NCI-H446 (cell line): ENCODE measurements at regions not wholly inside any gene's neighbourhood (a gene's known extent, or its start where the extent isn't known, plus 50 kb on each side); places are given as distances from the start of the nearest gene placed in this dataset.

Experiments
- DNase-seq, 2 experiments: peaks; one replicate each; lab custom pipeline; 2025; lab: John Stamatoyannopoulos, UW

- DNase-seq: no peak
Observed at GRCh38 chr15:94677202-94677790, 445.9 kb downstream of the MCTP2 start.

GRCh38 chr15:94682171-94682570 is 450.8 kb downstream of the MCTP2 start:
- no peak for DNase-seq

GRCh38 chr15:94683902-94684301 is 452.5 kb downstream of the MCTP2 start:
- DNase-seq: no peak

DNA sequence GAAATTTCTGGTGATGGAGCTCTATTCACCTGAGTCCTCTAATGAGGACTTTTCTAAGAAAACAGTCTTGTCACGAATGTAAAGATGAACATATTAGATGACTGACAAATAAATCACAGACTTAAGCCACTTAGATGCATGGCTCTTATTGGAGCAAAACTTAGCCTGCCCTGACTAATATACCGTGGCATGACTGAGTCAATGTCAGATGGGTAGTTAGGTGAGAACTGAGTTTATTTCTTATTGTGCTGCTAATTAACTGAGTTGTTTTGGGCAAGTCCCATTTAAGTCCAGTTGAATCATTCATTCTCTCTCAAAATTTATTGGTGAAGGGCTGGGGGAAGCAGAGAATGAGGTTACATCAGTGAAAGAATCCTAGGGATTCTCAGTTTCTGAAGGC is 459.8 kb downstream of the MCTP2 start:
- no peak for DNase-seq

DNA sequence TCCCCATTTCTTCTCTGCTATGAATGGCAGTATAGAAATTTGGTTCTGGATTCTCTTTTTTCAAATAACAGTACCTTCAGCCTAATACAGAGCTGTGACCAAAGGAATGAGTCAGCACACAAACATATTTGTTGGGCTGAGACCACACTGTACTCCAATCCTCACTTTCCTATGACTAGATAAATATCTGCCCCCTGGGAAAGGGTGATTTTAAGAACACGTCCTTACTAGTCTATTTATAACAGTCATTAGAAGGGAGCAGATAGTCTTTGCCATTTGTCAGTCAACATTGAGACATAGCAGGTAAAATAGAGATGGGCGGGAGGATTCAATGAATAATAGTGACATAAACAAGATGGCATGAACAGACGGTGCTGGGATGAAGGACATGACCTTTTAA is 461.3 kb downstream of the MCTP2 start:
- no peak for DNase-seq

- no peak for DNase-seq
Observed at GRCh38 chr15:94700211-94700610, 468.9 kb downstream of the MCTP2 start.

GRCh38 chr15:94701281-94701985 is 470.1 kb downstream of the MCTP2 start:
- no peak for DNase-seq

DNA sequence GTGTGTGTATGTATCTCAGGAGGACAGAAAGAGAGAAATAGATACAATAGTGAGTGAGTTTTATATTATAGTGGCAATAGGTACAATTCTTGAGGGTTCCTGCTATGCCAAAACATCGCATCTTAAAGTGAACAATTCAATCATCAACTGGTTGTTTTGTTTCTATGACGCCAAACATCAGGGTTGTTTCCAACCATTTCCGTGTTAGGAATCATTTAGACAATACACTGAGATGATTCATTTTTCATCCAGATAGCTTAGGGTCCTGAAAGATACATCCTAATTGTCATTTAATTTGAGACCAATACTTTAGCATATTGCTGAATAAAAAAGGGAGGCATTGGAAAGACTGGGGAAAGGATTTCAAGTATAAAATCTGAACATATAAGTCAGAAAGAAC is 472.2 kb downstream of the MCTP2 start:
- DNase-seq: no peak

- no peak for DNase-seq
Observed at GRCh38 chr15:94704421-94704820, 473.1 kb downstream of the MCTP2 start.

GRCh38 chr15:94704946-94705345 is 473.6 kb downstream of the MCTP2 start:
- no peak for DNase-seq

- DNase-seq: no peak
Observed at GRCh38 chr15:94709319-94709718, 478.0 kb downstream of the MCTP2 start.

GRCh38 chr15:94722024-94722636 is 490.8 kb downstream of the MCTP2 start:
- DNase-seq: no peak

DNA sequence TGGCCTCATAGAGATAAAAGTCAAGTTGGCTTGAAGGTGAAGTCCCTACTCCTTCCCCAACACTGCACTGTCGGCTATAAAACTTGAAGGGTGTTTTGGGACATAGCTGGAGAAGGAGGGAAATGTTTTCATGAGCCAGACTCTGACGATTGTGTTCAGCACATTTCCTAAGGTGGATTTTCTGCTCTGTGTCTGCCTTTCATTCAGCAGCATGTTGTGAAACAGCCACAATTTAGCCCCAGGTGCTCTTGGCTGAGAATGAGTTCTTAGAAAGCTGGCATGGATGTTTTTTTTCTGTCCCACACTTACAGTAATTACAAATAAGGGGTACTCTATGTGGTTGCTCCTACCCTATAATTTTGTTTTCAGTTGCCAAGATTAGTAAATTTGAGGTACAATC is 492.4 kb downstream of the MCTP2 start:
- no peak for DNase-seq

- no peak for DNase-seq
Observed at GRCh38 chr15:94731286-94731685, 499.9 kb downstream of the MCTP2 start.

DNA sequence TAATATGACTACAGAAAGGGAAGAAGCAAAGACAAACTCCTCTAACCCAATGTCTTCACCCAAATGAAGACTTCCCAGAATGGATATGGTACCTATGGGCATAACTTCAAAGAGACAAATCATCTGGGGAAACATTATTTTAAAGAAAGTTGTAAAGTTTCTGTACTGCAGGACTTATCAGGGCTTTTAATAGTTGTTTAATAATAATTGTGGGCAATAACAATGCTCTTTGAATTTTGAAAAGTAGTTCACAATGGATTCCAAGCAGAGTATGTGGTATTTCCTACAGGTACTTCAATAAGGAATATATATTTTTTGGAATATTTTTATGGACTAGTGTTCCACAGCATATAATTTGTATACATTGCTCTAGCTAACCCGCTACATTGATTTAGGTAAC is 503.1 kb downstream of the MCTP2 start:
- DNase-seq: no peak

DNA sequence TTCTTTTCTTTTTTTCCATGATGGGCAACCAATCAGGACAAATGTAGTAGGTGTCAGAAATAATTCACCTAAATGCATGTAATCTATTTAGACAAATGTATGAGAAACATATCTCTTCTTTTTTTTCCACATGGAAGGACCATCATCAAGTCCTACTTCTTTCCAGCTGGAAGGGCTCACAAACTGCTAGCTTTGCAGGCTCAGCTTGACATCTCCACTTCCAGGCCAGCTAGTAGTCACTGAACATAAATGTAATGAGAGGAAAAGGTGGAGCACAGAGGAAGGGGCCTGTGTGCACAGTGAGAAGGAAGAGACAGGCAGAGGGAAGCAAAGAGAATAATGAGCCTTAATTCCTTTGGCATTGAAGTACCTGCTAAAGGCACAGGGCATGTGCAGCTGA is 504.9 kb downstream of the MCTP2 start:
- DNase-seq: no peak

- DNase-seq: no peak
Observed at GRCh38 chr15:94739639-94740038, 508.3 kb downstream of the MCTP2 start.

DNA sequence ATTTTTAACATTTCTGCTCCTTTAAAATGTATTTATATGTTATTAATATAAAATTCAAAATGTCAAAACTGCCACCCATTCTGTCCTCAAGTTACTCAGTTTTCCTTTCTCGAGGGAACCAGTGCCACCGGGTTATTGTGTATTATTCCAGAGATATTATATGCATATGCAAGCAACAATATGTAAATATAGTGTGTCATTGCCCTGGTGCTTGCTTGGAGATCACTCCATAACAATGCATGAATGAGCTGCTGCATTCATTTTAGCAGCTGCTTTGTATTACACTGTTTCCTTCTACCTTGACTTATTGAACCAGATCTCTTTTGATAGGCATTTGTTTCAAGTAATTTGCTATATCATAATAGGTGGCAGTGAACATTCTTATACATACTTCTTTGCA is 509.1 kb downstream of the MCTP2 start:
- DNase-seq: no peak

DNA sequence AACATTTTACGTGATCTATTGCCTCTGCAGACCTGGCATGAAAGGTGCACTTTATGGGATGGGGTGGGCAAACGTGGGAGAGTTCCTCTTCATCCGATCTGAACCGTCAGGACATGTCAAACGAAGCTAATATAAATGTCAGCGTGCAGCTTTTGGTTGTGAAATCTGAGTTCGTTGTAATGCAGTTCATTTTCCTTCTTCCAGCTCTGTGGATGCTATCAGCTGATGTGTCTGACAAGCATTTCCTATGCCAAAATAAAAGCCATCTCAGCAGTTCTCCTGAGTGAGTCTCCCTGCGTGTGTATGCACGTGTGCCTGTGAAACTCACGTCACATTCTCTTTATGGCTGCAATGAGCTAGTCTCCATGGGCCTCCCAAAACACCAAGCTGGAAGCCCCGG is 512.3 kb downstream of the MCTP2 start:
- DNase-seq: no peak

- no peak for DNase-seq
Observed at GRCh38 chr15:94744080-94744793, 512.9 kb downstream of the MCTP2 start.

DNA sequence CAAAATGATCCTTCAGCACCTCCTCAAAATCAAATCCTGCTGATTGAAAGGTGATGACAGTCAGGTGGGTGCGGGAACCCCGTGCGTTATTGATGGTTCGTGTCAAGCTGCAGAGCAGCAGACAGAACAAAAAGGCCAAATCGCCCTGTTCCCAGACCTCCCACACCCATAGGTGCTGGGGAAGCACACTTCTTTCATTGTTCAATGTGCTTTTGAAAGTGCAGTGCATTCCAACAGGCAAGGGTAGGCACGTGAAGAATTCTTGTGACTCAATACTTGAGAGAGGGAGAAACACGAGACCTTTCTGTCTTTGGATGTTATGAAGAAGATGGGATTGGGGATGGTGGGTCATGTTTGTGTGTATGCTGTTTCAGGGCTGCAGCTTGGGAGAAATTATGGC is 514.0 kb downstream of the MCTP2 start:
- no peak for DNase-seq

GRCh38 chr15:94747510-94747909 is 516.1 kb downstream of the MCTP2 start:
- no peak for DNase-seq
